RWPE1 (cell line): ENCODE measurements at regions not wholly inside any gene's neighbourhood (a gene's known extent, or its start where the extent isn't known, plus 50 kb on each side); places are given as distances from the start of the nearest gene placed in this dataset.

Source experiments
- CTCF ChIA-PET: fragments of 350-600 bp; sonication (Branson Sonifier 250); formaldehyde crosslinking; extraction: SDS; loops from one replicate; lab custom pipeline; 2021; lab: Yijun Ruan, JAX
- POLR2A ChIA-PET: fragments of 400-600 bp; formaldehyde crosslinking; extraction: SDS; loops from one replicate; lab custom pipeline; 2020; ENCODE audit warnings: antibody characterized with exemption; ENCODE audit not compliant: low non-redundant PET; lab: Yijun Ruan, JAX
- DNase-seq: peaks from one replicate; pipeline ENCODE4 v3.0.0; 2012; ENCODE audit warnings: low spot score
- H3K27ac ChIP-seq: fragments of 450-650 bp; 2 replicates; pipeline ENCODE4 v1.5.1; 2017
- TF ChIP-seq, protein P1 (sequence below): fragments of 450-650 bp; conservative IDR thresholded peaks from 2 replicates; pipeline ENCODE4 v1.5.1; 2017; ENCODE audit warnings: low read depth, mild to moderate bottlenecking

DNA sequence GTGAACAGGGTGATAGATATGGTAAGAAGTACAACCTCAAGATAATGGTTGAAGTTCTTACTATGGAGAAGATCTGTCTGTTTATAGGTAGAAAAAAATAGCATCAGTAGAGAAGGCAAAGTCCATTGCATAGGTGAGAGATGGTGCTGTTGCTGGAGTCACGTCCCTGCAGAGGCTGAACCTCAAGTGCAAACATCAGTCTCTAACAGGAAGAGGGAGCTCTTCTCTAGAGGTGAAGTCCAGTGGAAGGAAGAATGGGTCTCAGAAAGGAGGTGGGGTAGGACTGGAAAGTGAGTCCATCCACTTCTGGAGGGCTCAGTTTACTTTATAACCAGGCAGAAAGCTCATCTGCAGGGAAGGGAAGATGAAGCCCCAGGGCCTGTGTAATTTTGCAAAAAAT, 337.7 kb downstream of the MEIS1 start:
- TF ChIP-seq, protein P1, sequence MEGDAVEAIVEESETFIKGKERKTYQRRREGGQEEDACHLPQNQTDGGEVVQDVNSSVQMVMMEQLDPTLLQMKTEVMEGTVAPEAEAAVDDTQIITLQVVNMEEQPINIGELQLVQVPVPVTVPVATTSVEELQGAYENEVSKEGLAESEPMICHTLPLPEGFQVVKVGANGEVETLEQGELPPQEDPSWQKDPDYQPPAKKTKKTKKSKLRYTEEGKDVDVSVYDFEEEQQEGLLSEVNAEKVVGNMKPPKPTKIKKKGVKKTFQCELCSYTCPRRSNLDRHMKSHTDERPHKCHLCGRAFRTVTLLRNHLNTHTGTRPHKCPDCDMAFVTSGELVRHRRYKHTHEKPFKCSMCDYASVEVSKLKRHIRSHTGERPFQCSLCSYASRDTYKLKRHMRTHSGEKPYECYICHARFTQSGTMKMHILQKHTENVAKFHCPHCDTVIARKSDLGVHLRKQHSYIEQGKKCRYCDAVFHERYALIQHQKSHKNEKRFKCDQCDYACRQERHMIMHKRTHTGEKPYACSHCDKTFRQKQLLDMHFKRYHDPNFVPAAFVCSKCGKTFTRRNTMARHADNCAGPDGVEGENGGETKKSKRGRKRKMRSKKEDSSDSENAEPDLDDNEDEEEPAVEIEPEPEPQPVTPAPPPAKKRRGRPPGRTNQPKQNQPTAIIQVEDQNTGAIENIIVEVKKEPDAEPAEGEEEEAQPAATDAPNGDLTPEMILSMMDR: no peak
- no peak overlapping the region for H3K27ac ChIP-seq
- POLR2A ChIA-PET: no interaction called here
- CTCF ChIA-PET: no interaction called here
- no peak for DNase-seq

- no peak for DNase-seq
- ChIA-PET POLR2A (no interaction called here), CTCF (interaction anchor here (0.5 kb wide), 1 partner anchor 42 kb away, joined by 3 read pairs; no protein-coding TSS in a partner anchor)
- TF ChIP-seq, protein P1: no peak
- no peak overlapping the region for H3K27ac ChIP-seq
Measured at GRCh38 chr2:66775730-66776422, 341.0 kb downstream of the MEIS1 start.

GRCh38 chr2:66781804-66782203, 346.9 kb downstream of the MEIS1 start:
- H3K27ac ChIP-seq: no peak overlapping the region
- no peak for DNase-seq
- ChIA-PET POLR2A (no interaction called here), CTCF (no interaction called here)
- TF ChIP-seq, protein P1: no peak

- TF ChIP-seq, protein P1: no peak
- POLR2A ChIA-PET: no interaction called here
Measured at GRCh38 chr2:66782780-66783361, 347.9 kb downstream of the MEIS1 start.

GRCh38 chr2:66789741-66790140, 354.8 kb downstream of the MEIS1 start:
- POLR2A ChIA-PET: no interaction called here

More at GRCh38 chr2:66782780-66783361, 347.9 kb downstream of the MEIS1 start:
- H3K27ac ChIP-seq: no peak overlapping the region
- DNase-seq: no peak
- CTCF ChIA-PET: no interaction called here

DNA sequence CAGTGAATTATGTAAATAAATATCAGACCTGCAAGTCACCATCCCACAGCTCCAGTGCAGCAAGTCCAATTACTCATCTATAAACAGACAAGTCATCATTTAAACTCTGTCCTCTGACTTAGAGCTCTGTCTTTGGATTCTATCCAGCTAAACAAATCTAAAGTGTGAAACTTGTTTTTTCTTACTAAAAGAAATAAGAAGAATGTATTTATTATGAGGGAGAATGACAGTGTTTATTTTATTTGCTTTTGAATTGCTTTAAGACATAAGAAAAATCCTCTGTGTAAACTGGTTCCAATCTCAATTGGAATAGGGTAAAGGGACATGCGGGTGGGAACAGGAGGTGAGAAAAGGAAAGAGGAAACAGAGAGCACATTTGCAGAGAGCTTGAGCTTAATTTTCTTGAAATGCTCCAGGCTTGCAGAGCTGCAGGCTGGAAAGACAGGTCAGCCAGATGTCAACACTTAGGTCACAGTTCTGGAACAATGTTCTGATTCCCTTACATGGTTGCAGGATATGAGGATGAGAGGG, 355.8 kb downstream of the MEIS1 start:
- no peak overlapping the region for H3K27ac ChIP-seq
- CTCF ChIA-PET: interaction anchor here (0.6 to 0.7 kb wide), 2 partner anchors 125 to 258 kb away, joined by 3 to 4 read pairs; no protein-coding TSS in a partner anchor
- POLR2A ChIA-PET: no interaction called here
- no peak for DNase-seq
- TF ChIP-seq, protein P1: no peak

More at GRCh38 chr2:66789741-66790140, 354.8 kb downstream of the MEIS1 start:
- H3K27ac ChIP-seq: no peak overlapping the region
- TF ChIP-seq, protein P1: no peak
- no peak for DNase-seq
- CTCF ChIA-PET: no interaction called here
